ENCODE measurements at regions not wholly inside any gene's neighbourhood (a gene's known extent, or its start where the extent isn't known, plus 50 kb on each side); places are given as distances from the start of the nearest gene placed in this dataset.

GRCh38 chr5:166493040-166493439, 1798.4 kb upstream of the WWC1 start:
- DNase-seq (ENCODE audit: low read depth) = no peak

- DNase-seq (ENCODE audit: low read depth) = peak; percentile 35
These were observed 1797.8 kb upstream of the WWC1 start for GRCh38 chr5:166493612-166494011.

GRCh38 chr5:166497496-166498104, 1793.8 kb upstream of the WWC1 start:
- DNase-seq (ENCODE audit: low read depth) = no peak

DNA sequence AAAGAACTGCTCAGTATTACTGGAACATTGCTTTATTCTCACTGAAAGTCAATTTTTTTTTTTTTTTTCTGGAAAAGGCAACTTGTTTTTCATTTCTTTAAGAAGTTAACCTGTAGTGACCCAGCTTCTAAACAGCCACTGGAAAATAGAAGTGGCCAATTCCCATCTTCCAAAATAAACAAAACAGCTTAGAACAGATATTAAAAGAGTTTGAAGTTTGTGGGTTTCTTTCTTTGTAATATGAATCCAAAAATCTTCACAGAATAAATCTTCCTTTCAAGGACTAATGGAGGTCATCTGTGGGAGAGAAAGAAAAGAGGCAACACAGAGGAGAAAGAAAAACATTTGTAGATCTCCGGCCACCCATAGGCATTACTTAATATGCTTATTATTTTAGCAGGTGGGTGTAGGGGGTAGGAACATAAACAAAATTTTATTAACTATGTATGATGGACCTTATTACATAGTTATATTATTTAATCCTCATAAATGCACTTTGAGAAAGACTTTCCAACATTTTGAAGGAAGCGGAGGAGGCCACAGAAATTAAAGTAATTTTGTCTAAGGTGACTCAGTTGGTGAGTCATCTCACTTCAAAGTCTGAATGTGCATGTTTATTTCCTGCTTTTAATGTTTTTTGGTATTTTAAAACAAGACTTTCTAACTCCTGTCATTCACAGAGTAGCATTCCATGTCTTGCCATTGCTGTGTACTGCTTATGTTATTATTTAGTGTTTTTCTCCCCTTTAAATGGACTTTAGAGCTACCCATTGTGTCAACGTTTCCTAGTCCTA, 1791.8 kb upstream of the WWC1 start:
- peak; percentile 37 for DNase-seq (ENCODE audit: low read depth)

- DNase-seq (ENCODE audit: low read depth) = no peak
These were observed 1787.9 kb upstream of the WWC1 start for GRCh38 chr5:166503506-166503905.

- DNase-seq (ENCODE audit: low read depth) = no peak
These were observed 1786.4 kb upstream of the WWC1 start for GRCh38 chr5:166505067-166505466.

DNA sequence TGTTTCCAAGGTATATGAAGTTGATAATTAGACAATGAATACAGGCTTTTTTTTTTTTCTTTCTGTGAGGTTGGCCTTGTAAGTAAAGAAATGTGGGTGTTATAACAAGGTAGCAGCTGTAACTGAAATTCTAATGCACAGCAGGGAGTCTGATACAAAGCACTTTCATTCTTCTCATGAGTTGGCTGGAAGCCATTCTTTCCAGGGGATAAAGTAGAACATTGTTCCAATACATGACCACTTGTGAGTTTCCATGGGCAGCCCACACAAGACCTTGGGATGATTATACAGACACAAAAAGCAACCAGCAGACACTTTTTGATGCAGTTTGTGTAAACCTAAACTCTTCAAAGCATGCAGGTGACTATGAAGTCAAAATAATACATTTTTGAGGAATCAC, 1785.9 kb upstream of the WWC1 start:
- no peak for DNase-seq (ENCODE audit: low read depth)

GRCh38 chr5:166507810-166508425, 1783.5 kb upstream of the WWC1 start:
- DNase-seq (ENCODE audit: low read depth) = no peak

DNA sequence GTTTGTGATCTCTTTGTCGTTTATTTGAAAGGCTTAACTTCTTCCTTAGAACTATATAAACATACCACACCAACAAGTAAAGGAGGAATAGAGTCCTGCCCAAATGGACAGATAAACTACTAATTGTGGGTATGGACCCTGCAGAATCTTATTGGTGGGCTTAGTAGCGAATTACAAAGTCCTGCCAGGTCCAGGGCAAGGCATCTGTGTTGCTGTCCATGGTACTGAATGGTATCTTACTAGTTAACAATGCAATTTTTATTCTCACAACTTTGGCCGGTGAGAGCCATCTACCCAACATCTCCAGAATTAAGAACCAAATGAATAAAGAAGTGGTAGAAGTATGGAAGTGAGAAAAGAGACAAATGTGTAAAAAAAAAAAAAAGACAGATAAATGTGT, 1782.4 kb upstream of the WWC1 start:
- peak; percentile 35 for DNase-seq (ENCODE audit: low read depth)

DNA sequence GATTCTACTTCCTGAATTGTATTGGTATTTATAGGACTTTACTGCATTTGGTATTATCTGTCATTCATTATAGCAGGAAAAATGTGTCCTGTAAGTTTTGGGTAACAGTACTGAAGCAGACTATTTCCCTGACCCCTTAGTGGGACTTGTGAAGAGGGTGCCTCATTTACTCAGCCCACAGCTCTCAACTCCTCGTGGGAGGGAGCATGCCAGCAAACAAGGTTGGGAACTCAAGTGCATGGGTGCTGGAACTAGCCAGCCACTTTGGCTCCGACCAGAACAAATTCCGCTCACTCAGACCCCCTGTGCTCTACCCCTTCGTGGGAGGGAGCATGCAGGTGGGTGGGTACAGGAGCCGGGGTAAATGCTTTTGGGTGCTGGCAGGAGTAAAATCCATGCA, 1773.5 kb upstream of the WWC1 start:
- DNase-seq (ENCODE audit: low read depth) = no peak

DNA sequence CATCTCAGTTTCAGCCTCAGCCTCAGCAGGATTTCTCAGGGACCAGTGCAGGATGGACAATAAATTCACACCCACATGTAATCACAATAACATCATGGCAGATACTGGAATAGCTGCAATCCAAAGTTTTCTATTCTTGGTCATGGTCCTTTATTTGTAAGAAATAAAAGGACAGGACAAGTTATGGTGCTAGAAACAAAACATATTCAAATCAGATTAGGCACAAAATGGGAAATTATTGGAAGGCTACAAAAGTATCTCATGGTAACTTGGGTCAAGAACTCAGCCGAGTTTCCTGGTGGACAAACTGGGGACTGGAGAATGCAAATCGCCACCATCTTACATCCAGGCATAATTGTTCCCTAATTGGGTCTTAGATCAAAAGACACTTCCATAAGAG, 1768.2 kb upstream of the WWC1 start:
- DNase-seq (ENCODE audit: low read depth) = no peak

DNA sequence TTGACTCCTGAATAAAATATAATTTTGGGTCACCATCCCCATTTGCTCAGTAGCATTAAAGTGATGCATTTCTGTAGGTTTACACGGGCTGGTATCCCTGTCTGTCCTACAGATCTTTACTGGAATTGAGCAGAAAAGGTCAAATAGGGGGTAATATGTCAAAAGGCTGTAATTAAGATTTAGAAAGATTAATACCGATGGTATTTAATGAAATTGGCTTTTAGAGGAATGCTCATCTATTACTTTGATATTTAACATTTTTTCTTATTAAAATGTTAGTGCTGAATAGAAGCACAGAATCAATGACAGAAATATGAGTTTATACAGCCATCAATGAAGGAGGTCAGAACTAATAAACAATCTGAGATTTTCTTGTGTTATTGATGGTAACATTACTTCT, 1762.2 kb upstream of the WWC1 start:
- no peak for DNase-seq (ENCODE audit: low read depth)

GRCh38 chr5:166532456-166533220, 1758.8 kb upstream of the WWC1 start:
- DNase-seq (ENCODE audit: low read depth) = no peak

DNA sequence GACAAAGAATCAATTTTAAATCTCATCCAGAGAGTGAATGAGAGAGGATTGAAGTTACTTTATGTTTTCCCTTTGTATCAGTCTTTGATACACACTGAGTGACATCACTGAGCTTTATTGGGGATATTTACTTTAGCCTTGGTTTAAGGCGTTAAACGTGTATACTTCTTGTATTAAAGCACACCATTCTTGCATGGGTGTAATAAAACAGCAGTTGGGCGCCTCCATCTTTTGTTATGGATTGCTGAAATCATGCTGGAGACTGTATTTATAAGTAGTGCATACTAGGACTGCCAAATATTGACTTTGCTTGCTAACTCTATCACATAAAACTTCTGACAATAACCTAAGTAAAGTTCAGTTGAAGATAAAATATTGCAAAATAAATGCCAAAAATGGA, 1755.8 kb upstream of the WWC1 start:
- no peak for DNase-seq (ENCODE audit: low read depth)

DNA sequence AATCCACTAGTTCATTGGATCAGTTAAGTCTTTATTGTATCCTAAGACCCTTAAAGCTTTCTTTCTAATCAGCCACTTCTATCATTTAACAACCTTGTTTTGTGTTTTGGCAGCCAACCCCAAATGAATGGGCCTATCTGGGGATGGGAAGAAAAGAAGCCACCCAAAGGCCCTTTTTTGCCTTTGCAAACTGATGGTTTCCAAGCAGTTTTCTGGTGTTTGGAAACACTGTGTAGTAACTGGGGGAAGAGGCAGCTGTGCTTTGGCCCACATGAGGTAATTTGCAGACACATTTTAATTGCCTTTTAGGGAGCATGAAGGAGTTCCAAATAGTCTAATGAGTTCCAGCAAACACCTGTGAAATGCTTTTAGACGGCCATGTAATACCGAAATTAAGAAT, 1751.3 kb upstream of the WWC1 start:
- no peak for DNase-seq (ENCODE audit: low read depth)

- DNase-seq (ENCODE audit: low read depth) = no peak
These were observed 1740.1 kb upstream of the WWC1 start for GRCh38 chr5:166551384-166551783.

DNA sequence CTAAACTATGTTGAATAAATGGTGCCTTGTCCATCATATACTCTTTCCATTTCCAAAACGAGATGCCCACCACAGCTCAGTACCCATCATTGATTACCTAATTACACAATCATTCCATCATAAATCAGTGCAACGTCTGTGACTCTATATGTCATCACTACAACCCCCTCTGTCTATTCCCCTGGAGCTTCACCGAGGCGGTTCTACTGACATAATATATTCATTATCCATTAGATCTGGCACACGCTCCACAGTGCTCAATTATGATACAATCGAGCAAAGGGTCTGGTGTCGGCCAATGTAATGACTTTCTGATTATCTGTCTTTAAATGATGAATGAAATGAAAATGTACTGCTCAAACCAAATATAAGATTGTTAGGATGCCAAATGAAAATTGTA, 1737.7 kb upstream of the WWC1 start:
- DNase-seq (ENCODE audit: low read depth) = no peak

DNA sequence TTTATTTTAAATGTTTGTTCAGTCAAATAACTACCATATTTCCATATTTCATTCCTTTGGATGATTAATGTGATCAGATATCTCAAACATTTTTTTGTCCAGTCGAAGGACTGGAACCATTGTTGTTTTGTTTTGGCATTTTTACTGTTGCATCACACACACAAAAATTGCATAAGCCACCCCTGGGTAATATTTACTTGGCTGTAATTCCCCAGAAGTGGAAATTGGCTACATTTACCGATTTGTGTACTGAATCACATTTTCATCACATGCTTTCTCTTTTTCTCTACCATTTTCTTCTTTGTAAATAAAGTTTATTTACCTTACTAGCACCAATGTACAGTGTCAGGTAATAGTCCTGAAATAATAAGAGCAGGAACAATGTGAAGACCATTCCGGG, 1729.7 kb upstream of the WWC1 start:
- no peak for DNase-seq (ENCODE audit: low read depth)

GRCh38 chr5:166562246-166562645, 1729.2 kb upstream of the WWC1 start:
- DNase-seq (ENCODE audit: low read depth) = no peak

- DNase-seq (ENCODE audit: low read depth) = no peak
These were observed 1724.7 kb upstream of the WWC1 start for GRCh38 chr5:166566725-166567124.

DNA sequence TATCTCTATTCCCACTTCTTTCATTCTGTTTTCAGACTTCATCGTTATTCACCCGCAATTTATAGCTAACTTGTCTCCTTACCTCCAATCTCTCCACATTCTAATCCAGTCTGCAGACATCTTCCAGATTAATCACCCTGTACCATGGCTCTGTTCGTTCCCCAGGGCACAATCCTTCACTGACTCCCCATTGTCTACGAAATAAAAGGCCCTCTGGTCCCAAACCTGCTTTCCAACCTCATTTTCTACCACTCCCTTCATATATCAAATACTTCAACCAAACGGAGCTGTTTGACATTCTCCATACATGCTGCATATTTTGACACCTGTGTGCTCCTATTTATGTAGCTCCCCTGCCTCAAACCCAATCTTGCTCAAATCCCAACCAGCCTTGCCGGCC, 1720.6 kb upstream of the WWC1 start:
- DNase-seq (ENCODE audit: low read depth) = no peak

DNA sequence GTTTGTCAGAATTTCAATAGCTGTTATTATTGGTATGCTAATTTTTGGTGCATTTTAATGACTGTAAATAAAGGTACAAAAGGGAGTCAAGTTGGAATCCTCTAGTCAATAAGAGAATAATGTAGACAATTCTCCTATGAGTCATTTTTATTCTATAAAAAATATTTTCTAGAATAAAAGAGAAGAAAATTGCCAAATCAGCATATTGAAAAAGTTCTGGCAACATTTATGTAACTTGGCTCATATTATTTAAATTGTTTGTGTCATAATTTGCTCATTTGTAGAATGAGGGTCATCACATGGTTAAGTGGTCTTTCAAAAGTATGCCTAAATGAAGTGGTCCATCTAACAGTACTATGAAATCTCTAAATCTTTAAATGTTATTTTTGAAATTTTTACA, 1719.8 kb upstream of the WWC1 start:
- no peak for DNase-seq (ENCODE audit: low read depth)

DNA sequence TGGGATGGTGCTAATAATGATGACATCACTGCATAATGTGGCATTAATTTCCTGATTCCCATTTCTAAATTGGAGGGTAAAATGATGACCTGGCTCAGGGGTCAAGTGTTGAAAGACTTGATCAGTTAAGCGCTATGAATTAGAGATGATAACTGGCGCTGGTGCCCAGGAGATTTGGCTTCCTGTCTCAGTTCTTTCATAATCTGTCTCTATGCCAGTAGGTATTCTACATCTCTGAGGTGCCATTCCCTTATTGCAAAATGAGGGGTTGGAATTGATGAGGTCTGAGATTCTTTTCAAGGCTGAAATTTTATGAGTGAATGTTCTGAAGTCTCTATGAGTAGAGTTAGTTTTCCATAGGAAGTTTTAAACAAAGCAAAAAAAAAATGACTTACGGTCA, 1715.1 kb upstream of the WWC1 start:
- DNase-seq (ENCODE audit: low read depth) = no peak
